Prostate gland (tissue), 2 donors: ENCODE measurements at regions not wholly inside any gene's neighbourhood (a gene's known extent, or its start where the extent isn't known, plus 50 kb on each side); places are given as distances from the start of the nearest gene placed in this dataset.

Experiments
- POLR2A ChIP-seq: fragments of 450-650 bp; IDR thresholded peaks from one replicate; pipeline ENCODE4 v1.6.1; 2016; ENCODE audit warnings: antibody characterized with exemption, mild to moderate bottlenecking
- POLR2AphosphoS5 ChIP-seq: sonication (generic); formaldehyde crosslinking; IDR thresholded peaks from one replicate; pipeline ENCODE4 v1.6.1; 2017; ENCODE audit warnings: antibody characterized with exemption
- TF ChIP-seq, protein P1 (sequence below), 4 experiments: fragments of 200-600 bp in 2 of 4; fragments of 450-650 bp in 2 of 4; sonication (generic) in 2 of 4; IDR thresholded peaks; 1 replicate in 3 of 4; 2 replicates in 1 of 4; pipeline ENCODE4 v1.5.1; 2016 to 2019; ENCODE audit warnings: antibody characterized with exemption in 4 of 4, mild to moderate bottlenecking in 2 of 4, moderate library complexity in 2 of 4

GRCh38 chr2:53513167-53513666 is 254.4 kb upstream of the CHAC2 start:
- TF ChIP-seq, protein P1, sequence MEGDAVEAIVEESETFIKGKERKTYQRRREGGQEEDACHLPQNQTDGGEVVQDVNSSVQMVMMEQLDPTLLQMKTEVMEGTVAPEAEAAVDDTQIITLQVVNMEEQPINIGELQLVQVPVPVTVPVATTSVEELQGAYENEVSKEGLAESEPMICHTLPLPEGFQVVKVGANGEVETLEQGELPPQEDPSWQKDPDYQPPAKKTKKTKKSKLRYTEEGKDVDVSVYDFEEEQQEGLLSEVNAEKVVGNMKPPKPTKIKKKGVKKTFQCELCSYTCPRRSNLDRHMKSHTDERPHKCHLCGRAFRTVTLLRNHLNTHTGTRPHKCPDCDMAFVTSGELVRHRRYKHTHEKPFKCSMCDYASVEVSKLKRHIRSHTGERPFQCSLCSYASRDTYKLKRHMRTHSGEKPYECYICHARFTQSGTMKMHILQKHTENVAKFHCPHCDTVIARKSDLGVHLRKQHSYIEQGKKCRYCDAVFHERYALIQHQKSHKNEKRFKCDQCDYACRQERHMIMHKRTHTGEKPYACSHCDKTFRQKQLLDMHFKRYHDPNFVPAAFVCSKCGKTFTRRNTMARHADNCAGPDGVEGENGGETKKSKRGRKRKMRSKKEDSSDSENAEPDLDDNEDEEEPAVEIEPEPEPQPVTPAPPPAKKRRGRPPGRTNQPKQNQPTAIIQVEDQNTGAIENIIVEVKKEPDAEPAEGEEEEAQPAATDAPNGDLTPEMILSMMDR (IDR thresholded peaks at IDR 0.05), result no peak
- no peak for TF ChIP-seq POLR2AphosphoS5
- TF ChIP-seq POLR2A, result no peak
